CD14-positive monocyte (primary cell): ENCODE measurements at regions not wholly inside any gene's neighbourhood (a gene's known extent, or its start where the extent isn't known, plus 50 kb on each side); places are given as distances from the start of the nearest gene placed in this dataset.

Source experiments
- DNase-seq, 3 donors: peaks; one replicate each; pipeline ENCODE4 v3.0.0-alpha.2; 2011 to 2022
- H2AFZ ChIP-seq: 2 replicates; pipeline ENCODE4 v1.6.0; 2012; ENCODE audit warnings: mild to moderate bottlenecking, low read depth, low read length, inconsistent platforms; ENCODE audit not compliant: insufficient read depth, poor library complexity, severe bottlenecking
- H3K27ac ChIP-seq, 2 donors: 1 replicate in 1 of 2; 2 replicates in 1 of 2; pipeline ENCODE4 v1.5.1; 2012 to 2013; ENCODE audit warnings: low read length in 2 of 2, control low read depth in 1 of 2, inconsistent platforms in 1 of 2, low read depth in 1 of 2, mild to moderate bottlenecking in 1 of 2
- H3K27me3 ChIP-seq, 2 donors: one replicate each; pipeline versions ENCODE4 v1.6.0 to v1.6.1; 2011 to 2013; ENCODE audit warnings: low read length in 2 of 2; ENCODE audit not compliant: control insufficient read depth in 2 of 2, insufficient read depth in 2 of 2
- H3K36me3 ChIP-seq, 2 donors: replicated peaks in 1 of 2; 1 replicate in 1 of 2; 2 replicates in 1 of 2; pipeline versions ENCODE4 v1.5.1 to v1.6.1; 2012 to 2013; ENCODE audit warnings: low read length in 2 of 2, control low read depth in 1 of 2, inconsistent platforms in 1 of 2, mild to moderate bottlenecking in 1 of 2; ENCODE audit not compliant: insufficient read depth in 2 of 2, control insufficient read depth in 1 of 2
- H3K4me1 ChIP-seq, 2 donors: 1 replicate in 1 of 2; 2 replicates in 1 of 2; pipeline versions ENCODE4 v1.5.1 to v1.6.1; 2012 to 2013; ENCODE audit warnings: low read length in 2 of 2, control low read depth in 1 of 2, inconsistent platforms in 1 of 2, mild to moderate bottlenecking in 1 of 2, moderate library complexity in 1 of 2; ENCODE audit not compliant: insufficient read depth in 2 of 2, control insufficient read depth in 1 of 2
- H3K4me2 ChIP-seq: replicated peaks from 2 replicates; pipeline ENCODE3; 2012; ENCODE audit warnings: low read length, moderate library complexity, mild to moderate bottlenecking; ENCODE audit not compliant: poor library complexity, severe bottlenecking; ENCODE audit errors: extremely low read depth
- H3K4me3 ChIP-seq, 3 experiments: fragments of 200-600 bp in 1 of 3; sonication (generic) in 1 of 3; replicated peaks in 1 of 3; 1 replicate in 2 of 3; 2 replicates in 1 of 3; pipeline ENCODE4 v1.5.1; 2011 to 2013; ENCODE audit warnings: low read length in 3 of 3, mild to moderate bottlenecking in 3 of 3, control low read depth in 2 of 3, low read depth in 2 of 3, inconsistent platforms in 1 of 3, moderate library complexity in 1 of 3
- H3K79me2 ChIP-seq: 2 replicates; pipeline ENCODE4 v1.6.0; 2012; ENCODE audit warnings: mild to moderate bottlenecking, control low read depth, inconsistent platforms, low read length, moderate library complexity; ENCODE audit not compliant: insufficient read depth
- H3K9ac ChIP-seq: 2 replicates; pipeline ENCODE4 v1.6.0; 2017; ENCODE audit warnings: low read length, mild to moderate bottlenecking; ENCODE audit not compliant: insufficient read depth, poor library complexity, severe bottlenecking
- H3K9me3 ChIP-seq, 2 donors: replicated peaks in 1 of 2; 1 replicate in 1 of 2; 2 replicates in 1 of 2; pipeline versions ENCODE4 v1.5.1 to v1.6.1; 2012 to 2013; ENCODE audit warnings: low read length in 2 of 2, control low read depth in 1 of 2; ENCODE audit not compliant: control insufficient read depth in 1 of 2, insufficient read depth in 1 of 2
- H4K20me1 ChIP-seq: 2 replicates; pipeline ENCODE4 v1.6.0; 2012; ENCODE audit warnings: mild to moderate bottlenecking, low read length, control low read depth, moderate library complexity; ENCODE audit not compliant: insufficient read depth
- H3K27ac Mint-ChIP-seq, 7 donors: one replicate each; pipeline ENCODE4 v1.8.0; 2020; ENCODE audit warnings: mild to moderate bottlenecking in 7 of 7, mixed read lengths in 7 of 7, moderate library complexity in 6 of 7, inconsistent platforms in 2 of 7
- H3K27me3 Mint-ChIP-seq, 3 donors: one replicate each; pipeline ENCODE4 v1.8.0; 2021 to 2022; ENCODE audit warnings: low read depth in 3 of 3, mild to moderate bottlenecking in 3 of 3, mixed read lengths in 3 of 3, moderate library complexity in 3 of 3, inconsistent platforms in 1 of 3
- H3K36me3 Mint-ChIP-seq, 2 donors: one replicate each; pipeline ENCODE4 v1.8.0; 2020; ENCODE audit warnings: mixed read lengths in 2 of 2, inconsistent platforms in 1 of 2, mild to moderate bottlenecking in 1 of 2
- H3K4me1 Mint-ChIP-seq: one replicate; pipeline ENCODE4 v1.8.0; 2020; ENCODE audit warnings: mild to moderate bottlenecking, mixed read lengths
- H3K4me3 Mint-ChIP-seq, 2 donors: one replicate each; pipeline ENCODE4 v1.8.0; 2020; ENCODE audit warnings: mild to moderate bottlenecking in 2 of 2, mixed read lengths in 2 of 2, moderate library complexity in 1 of 2
- H3K9me3 Mint-ChIP-seq, 7 donors: one replicate each; pipeline ENCODE4 v1.8.0; 2020 to 2022; ENCODE audit warnings: mixed read lengths in 7 of 7, mild to moderate bottlenecking in 6 of 7, moderate library complexity in 6 of 7, inconsistent platforms in 2 of 7
- CTCF ChIP-seq: fragments of 200-600 bp; IDR thresholded peaks from one replicate; pipeline ENCODE4 v1.8.0; 2022; ENCODE audit warnings: antibody characterized with exemption, mild to moderate bottlenecking
- WGBS: methylation state at CpG from one replicate; pipeline ENCODE4 v1.1.5; 2013; ENCODE audit warnings: missing lambda C conversion rate; ENCODE audit not compliant: insufficient coverage; 5-methylcytosine and 5-hydroxymethylcytosine counted together
- intact Hi-C, 2 donors: fragments of 100-400 bp; cut with micrococcal nuclease; formaldehyde crosslinking; loops; one replicate each; pipeline versions ENCODE4 v1.15.0 to v1.15.1; 2023

DNA sequence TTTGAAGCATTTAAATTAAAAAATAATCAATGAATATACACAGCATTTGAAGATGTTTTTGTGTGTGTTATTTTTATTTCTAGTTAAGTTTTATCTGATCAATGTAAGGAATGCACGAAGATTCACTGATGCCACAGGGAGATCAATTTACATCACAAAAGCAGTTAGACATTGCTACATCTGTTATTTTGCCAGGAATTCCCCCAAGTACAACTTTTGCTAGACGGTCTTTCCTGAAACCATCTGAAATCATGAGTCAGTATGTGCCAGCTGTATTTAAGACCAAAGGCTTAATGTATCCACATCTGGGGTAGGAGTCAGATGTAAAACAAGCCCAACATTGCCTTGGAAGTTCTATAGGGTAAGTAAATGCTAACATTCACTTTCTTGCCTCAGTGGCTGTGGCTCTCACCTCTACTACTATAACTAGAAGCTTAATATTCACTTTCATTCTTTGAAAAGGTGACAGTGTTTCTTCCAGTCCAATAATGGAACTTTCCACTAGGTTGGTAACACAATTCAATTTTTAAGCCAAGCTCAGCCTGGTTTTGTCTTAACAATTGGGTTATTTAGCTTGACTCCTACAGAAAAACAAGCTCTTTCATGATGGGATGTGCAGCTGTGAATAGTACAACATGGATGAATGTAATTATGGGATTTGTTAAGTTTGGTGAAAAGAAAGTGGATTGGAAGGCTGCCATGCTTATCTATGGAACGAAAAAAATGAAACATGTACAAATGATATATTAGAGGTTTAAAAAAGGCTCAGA lies 385.4 kb upstream of the TMEM132C start:
- H3K9ac ChIP-seq, result no peak overlapping the region
- Mint-ChIP-seq H3K4me3 (no peak overlapping the region), H3K36me3 (no peaks in the 10 kb centered on the region), H3K27ac (no peak overlapping the region), H3K9me3 (peaks cover 2 to 10% (median 7%) of the 10 kb centered on the region in 7 donors), H3K4me1 (no peaks in the 10 kb centered on the region), H3K27me3 (peaks cover 0 to 4% (median 2%) of the 10 kb centered on the region in 3 donors)
- no peak overlapping the region for H3K4me3 ChIP-seq
- intact Hi-C loops, result no loop called here
- no peaks in the 10 kb centered on the region for H3K27me3 ChIP-seq
- H3K9me3 ChIP-seq, result peaks cover 0 to 5% of the 10 kb centered on the region in 2 donors
- no peak for DNase-seq
- no peak overlapping the region for H2AFZ ChIP-seq
- H3K27ac ChIP-seq, result no peak overlapping the region
- H3K4me2 ChIP-seq, result no peak overlapping the region
- H3K79me2 ChIP-seq, result no peaks in the 10 kb centered on the region
- no peak for TF ChIP-seq CTCF
- no peaks in the 10 kb centered on the region for H3K36me3 ChIP-seq
- no peaks in the 10 kb centered on the region for H4K20me1 ChIP-seq
- H3K4me1 ChIP-seq, result no peaks in the 10 kb centered on the region
- WGBS, result no CpG with 5 or more reads among the region's 3 CpGs

- no peak for TF ChIP-seq CTCF
- no peaks in the 10 kb centered on the region for H3K36me3 Mint-ChIP-seq
- no peak overlapping the region for H3K4me3 Mint-ChIP-seq
- Histone ChIP-seq H3K79me2 (no peaks in the 10 kb centered on the region), H3K4me2 (no peak overlapping the region), H4K20me1 (no peaks in the 10 kb centered on the region), H3K27me3 (no peaks in the 10 kb centered on the region), H3K9ac (no peak overlapping the region), H3K4me1 (no peaks in the 10 kb centered on the region), H2AFZ (no peak overlapping the region), H3K9me3 (peaks cover 0 to 5% of the 10 kb centered on the region in 2 donors), H3K4me3 (no peak overlapping the region), H3K27ac (no peak overlapping the region), H3K36me3 (no peaks in the 10 kb centered on the region)
- H3K4me1 Mint-ChIP-seq, result no peaks in the 10 kb centered on the region
- intact Hi-C loops, result no loop called here
- H3K27ac Mint-ChIP-seq, result no peak overlapping the region
- H3K9me3 Mint-ChIP-seq, result peaks cover 0 to 10% (median 5%) of the 10 kb centered on the region in 7 donors
- DNase-seq, result no peak
- peaks cover 0 to 4% (median 2%) of the 10 kb centered on the region in 3 donors for H3K27me3 Mint-ChIP-seq
- no CpG with 5 or more reads among the region's 1 CpG for WGBS
These were observed 384.0 kb upstream of the TMEM132C start for GRCh38 chr12:127883013-127883412.
